Astrocyte of the cerebellum (primary cell): ENCODE measurements at regions not wholly inside any gene's neighbourhood (a gene's known extent, or its start where the extent isn't known, plus 50 kb on each side); places are given as distances from the start of the nearest gene placed in this dataset.

Experiments
- DNase-seq: peaks from one replicate; pipeline ENCODE4 v3.0.0-alpha.2; 2011; ENCODE audit warnings: low read depth
- H3K4me3 ChIP-seq: 2 replicates; pipeline ENCODE4 v1.5.1; 2011; ENCODE audit warnings: mild to moderate bottlenecking, low read depth, low read length, moderate library complexity
- in situ Hi-C: cut with HindIII; loops from 2 replicates; pipeline ENCODE4 v1.10.0; 2017; ENCODE audit warnings: low sequenced_read_pairs
- TF ChIP-seq, protein P1 (sequence below): IDR thresholded peaks from 2 replicates; pipeline ENCODE4 v1.5.1; 2012; ENCODE audit warnings: low read length, low read depth, moderate library complexity, mild to moderate bottlenecking; ENCODE audit errors: missing control alignments

DNA sequence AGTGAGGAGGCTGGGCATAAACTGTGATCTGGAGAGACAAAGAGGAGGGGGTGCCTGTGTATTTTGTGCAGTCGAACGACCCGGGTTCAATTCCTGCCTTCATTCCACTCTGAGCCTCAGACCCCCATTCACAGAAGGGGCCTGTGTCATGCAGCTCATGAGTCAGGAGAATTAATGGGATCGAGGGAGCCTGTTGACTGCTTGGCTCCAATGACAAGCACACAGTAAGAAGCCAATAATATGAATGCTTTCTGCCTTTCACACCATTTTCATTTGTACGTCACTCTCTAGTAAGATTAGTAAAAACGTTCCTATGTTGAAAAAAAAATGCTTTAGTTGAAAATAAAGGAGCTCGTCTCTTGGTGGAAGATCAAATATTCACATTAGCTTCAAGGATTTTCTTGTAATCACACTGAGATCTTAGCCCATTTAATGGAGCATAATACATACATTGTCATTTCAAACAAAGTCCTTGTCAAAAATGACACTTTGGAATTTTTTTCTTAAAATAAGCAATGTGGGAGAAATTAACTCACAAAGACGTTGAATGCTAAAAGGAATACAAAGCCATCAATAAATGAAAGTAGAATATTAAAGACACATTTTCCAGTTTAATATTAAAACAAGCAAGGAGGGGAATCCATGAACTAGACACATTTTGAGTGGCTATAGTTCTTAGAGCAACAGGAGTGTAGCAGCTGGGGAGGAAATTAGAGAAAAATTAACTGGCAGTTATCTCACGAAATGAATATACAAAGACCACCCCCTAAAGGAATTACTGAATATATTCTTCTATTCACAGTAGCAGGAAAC, 246.7 kb upstream of the AFDN start:
- in situ Hi-C loops: no loop called here
- no peak overlapping the region for H3K4me3 ChIP-seq
- no peak for DNase-seq
- TF ChIP-seq, protein P1, sequence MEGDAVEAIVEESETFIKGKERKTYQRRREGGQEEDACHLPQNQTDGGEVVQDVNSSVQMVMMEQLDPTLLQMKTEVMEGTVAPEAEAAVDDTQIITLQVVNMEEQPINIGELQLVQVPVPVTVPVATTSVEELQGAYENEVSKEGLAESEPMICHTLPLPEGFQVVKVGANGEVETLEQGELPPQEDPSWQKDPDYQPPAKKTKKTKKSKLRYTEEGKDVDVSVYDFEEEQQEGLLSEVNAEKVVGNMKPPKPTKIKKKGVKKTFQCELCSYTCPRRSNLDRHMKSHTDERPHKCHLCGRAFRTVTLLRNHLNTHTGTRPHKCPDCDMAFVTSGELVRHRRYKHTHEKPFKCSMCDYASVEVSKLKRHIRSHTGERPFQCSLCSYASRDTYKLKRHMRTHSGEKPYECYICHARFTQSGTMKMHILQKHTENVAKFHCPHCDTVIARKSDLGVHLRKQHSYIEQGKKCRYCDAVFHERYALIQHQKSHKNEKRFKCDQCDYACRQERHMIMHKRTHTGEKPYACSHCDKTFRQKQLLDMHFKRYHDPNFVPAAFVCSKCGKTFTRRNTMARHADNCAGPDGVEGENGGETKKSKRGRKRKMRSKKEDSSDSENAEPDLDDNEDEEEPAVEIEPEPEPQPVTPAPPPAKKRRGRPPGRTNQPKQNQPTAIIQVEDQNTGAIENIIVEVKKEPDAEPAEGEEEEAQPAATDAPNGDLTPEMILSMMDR: no peak

DNA sequence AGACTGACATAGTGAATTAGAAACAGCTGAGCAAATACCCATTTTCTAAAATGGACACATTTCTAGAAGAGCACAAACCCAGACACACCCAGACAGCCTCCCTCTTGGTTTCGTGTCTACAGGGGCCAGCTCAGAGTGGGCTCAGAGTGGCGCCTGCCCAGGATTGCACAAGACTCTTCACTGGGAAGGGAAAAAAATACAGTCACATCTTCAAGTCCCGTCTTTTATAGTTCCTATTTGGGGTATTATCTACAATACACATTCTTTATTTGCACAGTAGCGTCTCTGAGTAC, 246.1 kb upstream of the AFDN start:
- in situ Hi-C loops: no loop called here
- H3K4me3 ChIP-seq: no peak overlapping the region
- no peak for DNase-seq
- TF ChIP-seq, protein P1: no peak

DNA sequence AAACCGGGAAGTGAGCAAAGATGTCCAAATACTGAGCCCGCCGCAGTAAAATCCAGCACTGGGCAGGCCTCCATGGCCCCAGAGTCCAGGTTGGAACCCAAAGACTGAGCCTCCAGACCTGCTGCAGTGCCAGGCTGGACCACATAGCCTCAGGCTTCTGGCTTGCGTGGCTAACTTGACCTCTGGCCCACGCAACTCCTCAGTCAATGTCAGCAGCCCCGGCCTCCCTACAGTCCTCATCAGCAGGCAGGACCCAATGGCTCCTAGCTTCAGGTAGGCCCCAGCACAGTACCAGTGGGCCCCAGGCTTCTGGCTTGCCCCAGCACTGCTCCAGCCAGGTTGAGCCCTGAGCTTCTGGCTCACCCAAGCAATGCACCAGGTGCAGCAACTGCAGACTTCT, 245.1 kb upstream of the AFDN start:
- in situ Hi-C loops: no loop called here
- TF ChIP-seq, protein P1: no peak
- no peak overlapping the region for H3K4me3 ChIP-seq
- DNase-seq: no peak

DNA sequence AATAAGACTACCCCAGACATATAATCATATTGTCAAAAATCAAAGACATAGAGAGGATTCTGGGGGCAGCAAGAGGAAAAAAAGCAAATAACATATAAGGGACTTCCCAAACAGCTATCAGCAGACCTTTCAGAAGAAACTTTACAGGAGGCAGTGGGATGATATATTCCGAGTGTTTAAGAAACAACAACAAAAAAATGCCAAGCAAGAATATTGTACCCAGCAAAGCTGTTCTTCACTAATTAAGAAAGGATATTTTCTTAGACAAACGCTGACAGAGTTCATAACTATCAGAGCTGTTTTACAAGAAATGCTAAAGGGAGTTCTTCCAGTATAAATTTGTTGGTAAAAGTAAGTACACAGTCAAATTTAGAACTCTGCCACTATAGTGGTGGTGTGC, 243.3 kb upstream of the AFDN start:
- no peak for DNase-seq
- TF ChIP-seq, protein P1: no peak
- in situ Hi-C loops: no loop called here
- no peak overlapping the region for H3K4me3 ChIP-seq

DNA sequence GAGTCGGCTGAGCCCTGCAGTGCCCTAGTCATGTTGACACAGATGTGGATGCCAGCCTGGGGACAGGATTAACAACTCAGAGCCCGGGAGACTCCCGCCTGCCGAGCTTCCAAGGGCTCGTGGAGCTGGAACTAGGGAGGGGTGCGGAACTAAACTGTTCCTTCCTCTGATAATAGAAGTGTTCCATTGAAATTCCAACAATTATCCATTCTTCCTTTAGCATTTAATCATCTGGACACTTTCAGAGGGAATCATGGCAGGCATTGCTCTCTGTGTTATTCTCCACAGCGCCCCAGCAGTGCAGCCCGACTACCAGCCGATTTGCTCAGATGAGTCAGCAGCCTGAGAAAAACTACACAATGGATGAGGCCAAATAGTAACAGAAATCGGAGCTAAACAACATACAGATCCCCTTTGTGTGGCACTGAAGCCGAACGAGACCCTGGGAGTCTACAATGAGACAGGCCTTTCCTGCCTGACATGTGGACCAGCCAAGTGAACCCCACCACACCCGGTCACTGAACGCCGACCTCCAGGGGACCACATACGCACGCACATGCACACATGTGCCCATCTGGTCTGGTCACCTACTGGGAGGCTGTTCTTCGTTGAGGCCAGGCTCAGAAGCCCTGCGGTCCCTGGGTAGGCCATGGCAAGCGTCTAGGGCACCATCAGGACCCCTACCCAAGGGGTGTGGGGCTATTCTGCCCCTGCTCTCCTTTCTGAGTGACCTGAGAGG, 238.4 kb upstream of the AFDN start:
- no peak overlapping the region for H3K4me3 ChIP-seq
- TF ChIP-seq, protein P1: peak; percentile 35
- peak; percentile 62 for DNase-seq
- in situ Hi-C loops: no loop called here

DNA sequence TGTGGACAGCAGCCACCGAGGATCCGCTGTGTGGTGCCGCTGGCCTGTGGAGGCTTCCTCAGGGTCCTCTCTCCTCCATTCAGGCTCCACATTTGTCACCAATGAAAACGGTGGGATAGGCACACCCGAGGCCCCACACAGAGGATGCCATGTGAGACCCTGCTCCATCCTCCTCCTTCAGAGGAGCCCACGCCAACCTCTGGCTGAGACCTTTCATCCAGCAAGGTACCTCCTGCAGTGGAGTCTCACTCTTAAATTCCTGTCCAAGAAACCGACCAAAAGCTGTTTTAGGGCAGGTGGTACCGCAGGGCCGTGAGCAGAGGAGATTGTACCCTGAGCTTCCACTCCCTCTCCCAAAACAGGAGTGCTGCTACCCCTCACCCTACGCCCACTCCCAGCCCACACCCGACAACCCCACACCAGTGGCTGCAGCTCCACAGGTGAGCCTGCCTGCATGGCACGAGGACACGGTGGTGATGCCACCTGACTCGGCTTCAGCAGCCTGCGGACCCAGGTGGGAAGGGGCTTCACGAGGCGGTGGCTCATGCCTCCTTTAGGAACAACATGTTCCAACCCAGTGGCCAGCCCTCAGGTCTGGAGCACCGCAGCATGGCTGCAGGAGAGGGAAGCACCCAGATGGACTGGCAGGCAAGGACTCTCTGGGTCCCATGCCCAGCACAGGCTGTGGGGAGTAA, 237.6 kb upstream of the AFDN start:
- DNase-seq: no peak
- in situ Hi-C loops: no loop called here
- TF ChIP-seq, protein P1: no peak
- no peak overlapping the region for H3K4me3 ChIP-seq
